MG63 (cell line): ENCODE measurements at regions not wholly inside any gene's neighbourhood (a gene's known extent, or its start where the extent isn't known, plus 50 kb on each side); places are given as distances from the start of the nearest gene placed in this dataset.
A peak's percentile ranks its signal among the peaks of the same experiment; 100 is the strongest.

Experiments
- DNase-seq: peaks from one replicate; pipeline ENCODE4 v3.0.0-alpha.2; 2020
- H3K27me3 ChIP-seq: fragments of 250-450 bp; sonication (Bioruptor Pico); 2 replicates; pipeline ENCODE4 v1.5.1; 2020; ENCODE audit warnings: mild to moderate bottlenecking, moderate library complexity
- H3K36me3 ChIP-seq: fragments of 250-450 bp; sonication (Bioruptor Pico); 2 replicates; pipeline ENCODE4 v1.5.1; 2020; ENCODE audit warnings: mild to moderate bottlenecking, moderate library complexity
- H3K4me3 ChIP-seq: fragments of 250-450 bp; sonication (Bioruptor Pico); 2 replicates; pipeline ENCODE4 v1.5.1; 2020; ENCODE audit warnings: mild to moderate bottlenecking, moderate library complexity
- H3K9me3 ChIP-seq: fragments of 250-450 bp; sonication (Bioruptor Pico); 2 replicates; pipeline ENCODE4 v1.5.1; 2020; ENCODE audit warnings: mild to moderate bottlenecking, moderate library complexity

- Histone ChIP-seq H3K9me3 (no peaks in the 10 kb centered on the region), H3K27me3 (no peaks in the 10 kb centered on the region), H3K36me3 (no peaks in the 10 kb centered on the region), H3K4me3 (no peak overlapping the region)
- peak; percentile 42 for DNase-seq
These were observed 643.5 kb downstream of the CDH11 start for GRCh38 chr16:64478252-64478906.

- no peak for DNase-seq
- Histone ChIP-seq H3K27me3 (no peaks in the 10 kb centered on the region), H3K4me3 (no peak overlapping the region), H3K9me3 (no peaks in the 10 kb centered on the region), H3K36me3 (no peaks in the 10 kb centered on the region)
These were observed 646.1 kb downstream of the CDH11 start for GRCh38 chr16:64475627-64476351.

DNA sequence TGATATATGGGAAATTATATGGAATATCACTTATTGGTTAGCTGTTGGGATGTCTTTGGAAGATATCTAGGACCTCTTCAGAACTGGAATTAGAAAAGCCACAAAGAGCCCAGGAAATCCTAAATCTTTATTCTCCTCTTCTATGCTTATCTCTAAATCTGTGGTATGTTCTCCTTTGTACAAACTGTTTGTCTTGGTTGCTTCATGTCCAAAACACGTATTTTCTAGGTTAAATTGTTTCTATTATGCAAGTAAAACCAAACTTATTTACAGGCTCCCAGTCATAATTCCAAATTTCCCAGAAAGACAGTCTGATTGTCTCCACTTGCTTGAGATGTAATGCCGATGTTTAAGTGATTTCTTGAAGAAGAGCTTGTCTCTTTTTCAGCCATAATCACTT is 650.9 kb downstream of the CDH11 start:
- Histone ChIP-seq H3K4me3 (no peak overlapping the region), H3K9me3 (no peaks in the 10 kb centered on the region), H3K27me3 (no peaks in the 10 kb centered on the region), H3K36me3 (no peaks in the 10 kb centered on the region)
- no peak for DNase-seq

GRCh38 chr16:64469906-64470702 is 651.8 kb downstream of the CDH11 start:
- H3K4me3 ChIP-seq: no peak overlapping the region
- H3K9me3 ChIP-seq: no peaks in the 10 kb centered on the region
- no peaks in the 10 kb centered on the region for H3K27me3 ChIP-seq
- H3K36me3 ChIP-seq: no peaks in the 10 kb centered on the region
- DNase-seq: peak; percentile 16

DNA sequence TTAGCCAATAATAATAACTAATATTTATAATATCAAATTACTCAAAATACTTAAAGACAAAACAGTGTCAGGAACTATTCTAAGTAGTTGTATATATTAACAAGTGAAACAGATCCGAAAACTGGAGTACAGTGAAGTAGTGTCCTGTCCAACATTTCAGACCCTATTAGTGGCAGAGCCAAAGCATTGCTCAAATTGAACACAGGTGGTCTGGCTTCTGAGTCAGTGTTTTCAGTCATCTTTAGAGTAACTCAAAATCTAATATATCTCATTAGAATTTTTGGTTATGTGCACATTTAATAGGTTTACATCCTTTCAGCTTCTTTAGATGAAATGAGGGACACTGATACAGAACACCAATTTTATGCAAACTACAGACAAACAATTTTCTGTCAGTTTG is 652.5 kb downstream of the CDH11 start:
- Histone ChIP-seq H3K27me3 (no peaks in the 10 kb centered on the region), H3K36me3 (no peaks in the 10 kb centered on the region), H3K4me3 (no peak overlapping the region), H3K9me3 (no peaks in the 10 kb centered on the region)
- DNase-seq: no peak

DNA sequence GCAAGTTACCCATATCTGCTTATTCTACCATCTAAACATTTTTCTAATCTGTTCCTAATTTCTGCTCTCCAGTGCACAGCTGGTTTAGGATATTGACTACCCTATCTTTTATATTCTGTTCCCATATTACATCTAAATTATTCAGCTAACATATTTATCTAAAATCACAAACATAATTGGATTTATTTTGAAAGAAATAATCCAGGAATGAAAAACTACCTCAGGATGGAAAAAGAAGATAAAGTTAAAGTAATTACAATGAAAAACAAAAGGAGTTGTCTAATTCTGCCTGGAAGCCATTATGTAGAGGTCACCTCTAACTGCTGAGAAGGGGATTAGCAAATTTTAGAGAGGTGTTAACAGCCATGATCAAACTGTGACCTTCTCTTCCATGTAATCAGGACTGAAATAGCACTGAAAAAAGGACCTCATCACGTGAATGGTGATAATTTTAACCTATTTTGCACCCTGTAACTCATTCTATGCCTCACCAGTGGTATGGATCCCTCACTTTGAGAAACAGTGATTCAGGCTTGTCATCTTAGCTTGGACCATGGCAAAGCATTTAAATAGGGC is 653.3 kb downstream of the CDH11 start:
- no peaks in the 10 kb centered on the region for H3K27me3 ChIP-seq
- no peak overlapping the region for H3K4me3 ChIP-seq
- no peaks in the 10 kb centered on the region for H3K36me3 ChIP-seq
- DNase-seq: no peak
- no peaks in the 10 kb centered on the region for H3K9me3 ChIP-seq

GRCh38 chr16:64459821-64460220 is 662.0 kb downstream of the CDH11 start:
- Histone ChIP-seq H3K27me3 (no peaks in the 10 kb centered on the region), H3K4me3 (no peak overlapping the region), H3K9me3 (no peaks in the 10 kb centered on the region), H3K36me3 (no peaks in the 10 kb centered on the region)
- peak; percentile 36 for DNase-seq

DNA sequence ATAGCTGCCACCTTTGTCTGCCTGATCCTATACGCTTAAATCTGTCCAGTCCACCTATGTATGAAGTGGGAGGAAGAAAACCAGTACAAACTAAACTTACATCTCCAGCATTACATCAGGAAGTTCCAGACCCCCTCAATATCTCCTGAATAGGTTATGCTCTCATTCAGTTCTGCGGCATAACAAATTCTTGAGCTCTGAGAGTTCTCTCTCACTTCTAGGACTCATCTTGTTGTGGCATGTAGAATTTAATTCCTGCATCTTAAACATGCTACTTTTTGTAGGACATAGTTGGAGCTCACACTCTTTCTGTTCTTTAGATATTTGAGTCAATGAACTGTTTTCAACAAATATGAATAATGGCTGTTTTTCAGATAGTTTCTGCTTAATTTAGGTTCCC is 662.5 kb downstream of the CDH11 start:
- H3K36me3 ChIP-seq: no peaks in the 10 kb centered on the region
- no peak for DNase-seq

DNA sequence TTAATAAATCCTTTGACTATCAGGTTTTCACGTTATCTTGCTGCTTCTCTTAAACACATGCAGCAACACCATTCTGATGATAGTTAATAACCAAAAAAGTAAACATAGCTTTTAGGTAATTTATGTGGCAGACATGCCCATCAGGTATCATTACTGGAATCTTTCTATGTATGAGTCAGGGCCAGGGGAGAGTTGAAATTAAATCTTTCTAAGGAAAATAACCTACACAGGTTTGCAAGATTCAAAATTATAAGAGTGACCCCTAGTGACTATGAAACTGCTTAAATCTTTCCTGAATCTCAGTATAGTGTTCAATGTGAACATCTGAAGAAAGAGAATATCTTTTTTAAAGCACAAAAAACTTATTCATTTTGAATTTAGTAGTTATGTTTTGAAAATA is 666.6 kb downstream of the CDH11 start:
- no peaks in the 10 kb centered on the region for H3K9me3 ChIP-seq
- no peaks in the 10 kb centered on the region for H3K27me3 ChIP-seq
- DNase-seq: no peak
- no peaks in the 10 kb centered on the region for H3K36me3 ChIP-seq
- no peak overlapping the region for H3K4me3 ChIP-seq

More for the DNA sequence above, 662.5 kb downstream of the CDH11 start:
- no peak overlapping the region for H3K4me3 ChIP-seq
- H3K9me3 ChIP-seq: no peaks in the 10 kb centered on the region
- no peaks in the 10 kb centered on the region for H3K27me3 ChIP-seq

DNA sequence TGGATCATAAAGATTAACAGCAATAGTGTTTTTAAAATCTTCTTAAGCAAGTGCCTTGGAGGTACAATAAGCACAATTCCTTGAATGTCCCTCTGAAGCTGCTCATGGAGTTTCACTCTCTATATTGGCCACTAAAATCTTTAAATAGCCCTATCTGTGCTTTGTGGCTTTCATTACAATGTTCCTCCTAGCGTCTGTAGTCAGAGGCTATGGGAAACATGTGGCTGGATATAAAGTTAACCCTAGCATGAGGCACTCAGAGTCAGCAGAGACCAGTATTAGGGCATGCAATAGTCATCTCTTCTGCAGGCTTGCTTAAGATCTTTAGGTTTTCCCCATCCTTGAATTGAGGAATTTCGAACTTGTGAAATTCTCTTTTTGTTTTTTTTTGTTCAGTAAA is 668.2 kb downstream of the CDH11 start:
- no peak overlapping the region for H3K4me3 ChIP-seq
- H3K27me3 ChIP-seq: no peaks in the 10 kb centered on the region
- DNase-seq: no peak
- H3K9me3 ChIP-seq: no peaks in the 10 kb centered on the region
- H3K36me3 ChIP-seq: no peaks in the 10 kb centered on the region

GRCh38 chr16:64452446-64452845 is 669.4 kb downstream of the CDH11 start:
- Histone ChIP-seq H3K9me3 (no peaks in the 10 kb centered on the region), H3K27me3 (no peaks in the 10 kb centered on the region), H3K4me3 (no peak overlapping the region), H3K36me3 (no peaks in the 10 kb centered on the region)
- no peak for DNase-seq

- Histone ChIP-seq H3K27me3 (no peaks in the 10 kb centered on the region), H3K9me3 (no peaks in the 10 kb centered on the region), H3K4me3 (no peak overlapping the region), H3K36me3 (no peaks in the 10 kb centered on the region)
- no peak for DNase-seq
These were observed 671.7 kb downstream of the CDH11 start for GRCh38 chr16:64450177-64450576.

- no peaks in the 10 kb centered on the region for H3K9me3 ChIP-seq
- no peak overlapping the region for H3K4me3 ChIP-seq
- no peaks in the 10 kb centered on the region for H3K36me3 ChIP-seq
- no peak for DNase-seq
- H3K27me3 ChIP-seq: no peaks in the 10 kb centered on the region
These were observed 672.4 kb downstream of the CDH11 start for GRCh38 chr16:64449506-64449905.

GRCh38 chr16:64445649-64446048 is 676.2 kb downstream of the CDH11 start:
- no peaks in the 10 kb centered on the region for H3K9me3 ChIP-seq
- no peaks in the 10 kb centered on the region for H3K27me3 ChIP-seq
- no peak for DNase-seq
- no peak overlapping the region for H3K4me3 ChIP-seq
- no peaks in the 10 kb centered on the region for H3K36me3 ChIP-seq

DNA sequence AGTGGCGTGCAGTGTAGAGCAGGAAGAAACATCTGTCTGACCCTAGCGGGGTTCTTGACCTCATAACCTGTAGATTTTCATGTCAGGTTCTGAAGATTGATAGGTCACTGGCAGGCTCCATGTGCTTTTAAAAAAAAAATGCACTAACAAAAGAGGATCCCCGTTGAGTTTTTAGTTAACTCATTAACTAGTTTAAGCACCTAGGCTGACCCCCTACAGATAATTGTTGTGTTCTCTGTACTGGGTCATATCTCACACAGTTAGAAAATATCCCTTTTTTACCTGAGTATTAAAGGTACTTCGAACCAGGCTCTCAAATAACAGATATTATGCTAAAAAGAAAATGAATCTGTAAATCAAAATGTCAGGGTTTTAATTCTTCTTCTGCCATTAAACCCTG is 676.6 kb downstream of the CDH11 start:
- no peaks in the 10 kb centered on the region for H3K36me3 ChIP-seq
- no peak for DNase-seq
- H3K4me3 ChIP-seq: no peak overlapping the region
- H3K9me3 ChIP-seq: no peaks in the 10 kb centered on the region
- H3K27me3 ChIP-seq: no peaks in the 10 kb centered on the region

GRCh38 chr16:64440421-64440831 is 681.4 kb downstream of the CDH11 start:
- H3K27me3 ChIP-seq: no peaks in the 10 kb centered on the region
- DNase-seq: peak; percentile 81
- H3K9me3 ChIP-seq: no peaks in the 10 kb centered on the region
- no peak overlapping the region for H3K4me3 ChIP-seq
- H3K36me3 ChIP-seq: no peaks in the 10 kb centered on the region

DNA sequence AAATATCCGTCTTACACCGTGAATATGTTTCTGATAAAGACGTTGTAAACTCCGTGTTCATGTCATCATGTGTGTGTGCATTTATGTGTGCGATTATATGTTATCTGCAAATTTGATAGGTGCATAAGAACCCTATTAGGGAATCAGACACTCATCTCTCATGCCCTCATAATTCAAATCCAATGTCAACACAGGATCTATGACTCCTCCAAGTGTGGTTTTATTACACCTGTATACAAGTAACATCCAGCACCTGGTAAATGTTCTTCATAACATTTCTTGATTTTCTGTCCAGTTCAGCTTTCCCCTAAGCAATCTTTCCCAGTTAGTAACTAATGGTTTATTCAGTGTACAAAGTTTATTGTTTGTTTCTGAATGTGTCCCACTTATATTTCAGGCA is 681.9 kb downstream of the CDH11 start:
- no peaks in the 10 kb centered on the region for H3K36me3 ChIP-seq
- no peaks in the 10 kb centered on the region for H3K27me3 ChIP-seq
- no peaks in the 10 kb centered on the region for H3K9me3 ChIP-seq
- no peak overlapping the region for H3K4me3 ChIP-seq
- DNase-seq: no peak
